ENCODE measurements at regions not wholly inside any gene's neighbourhood (a gene's known extent, or its start where the extent isn't known, plus 50 kb on each side); places are given as distances from the start of the nearest gene placed in this dataset.

- TF ChIP-seq CTCF (IDR thresholded peaks at IDR 0.05) (no peak), POLR2A (IDR thresholded peaks at IDR 0.05) (no peak)
- Histone ChIP-seq H3K27me3 (no peaks in the 10 kb centered on the region), H3K9me3 (no peaks in the 10 kb centered on the region), H3K36me3 (no peaks in the 10 kb centered on the region), H3K27ac (no peak overlapping the region), H3K4me1 (no peaks in the 10 kb centered on the region), H3K4me3 (no peak overlapping the region)
- intact Hi-C loops (cut with DNase I; ENCODE audit: low total_unique reads): no loop called here
- no peak for DNase-seq
These were observed 471.3 kb downstream of the TMEM232 start for GRCh38 chr5:110255194-110255593.

GRCh38 chr5:110256298-110256697 is 470.2 kb downstream of the TMEM232 start:
- Histone ChIP-seq H3K4me1 (no peaks in the 10 kb centered on the region), H3K27ac (no peak overlapping the region), H3K4me3 (no peak overlapping the region), H3K36me3 (no peaks in the 10 kb centered on the region), H3K9me3 (no peaks in the 10 kb centered on the region), H3K27me3 (no peaks in the 10 kb centered on the region)
- intact Hi-C loops (cut with DNase I; ENCODE audit: low total_unique reads): no loop called here
- DNase-seq: no peak
- TF ChIP-seq CTCF (IDR thresholded peaks at IDR 0.05) (no peak), POLR2A (IDR thresholded peaks at IDR 0.05) (no peak)

- H3K27ac ChIP-seq: no peak overlapping the region
- H3K27me3 ChIP-seq: no peaks in the 10 kb centered on the region
- H3K36me3 ChIP-seq: no peaks in the 10 kb centered on the region
- H3K4me3 ChIP-seq: no peak overlapping the region
- no peak for TF ChIP-seq POLR2A (IDR thresholded peaks at IDR 0.05)
- TF ChIP-seq CTCF (IDR thresholded peaks at IDR 0.05): no peak
- DNase-seq: no peak
- H3K4me1 ChIP-seq: no peaks in the 10 kb centered on the region
- intact Hi-C loops (cut with DNase I; ENCODE audit: low total_unique reads): no loop called here
- no peaks in the 10 kb centered on the region for H3K9me3 ChIP-seq
These were observed 468.5 kb downstream of the TMEM232 start for GRCh38 chr5:110257971-110258370.

GRCh38 chr5:110258460-110259216 is 467.8 kb downstream of the TMEM232 start:
- H3K4me1 ChIP-seq: no peaks in the 10 kb centered on the region
- no peaks in the 10 kb centered on the region for H3K36me3 ChIP-seq
- no peak overlapping the region for H3K27ac ChIP-seq
- H3K4me3 ChIP-seq: no peak overlapping the region
- no peak for TF ChIP-seq CTCF (IDR thresholded peaks at IDR 0.05)
- no peak for TF ChIP-seq POLR2A (IDR thresholded peaks at IDR 0.05)
- H3K27me3 ChIP-seq: no peaks in the 10 kb centered on the region
- intact Hi-C loops (cut with DNase I; ENCODE audit: low total_unique reads): no loop called here
- no peaks in the 10 kb centered on the region for H3K9me3 ChIP-seq
- DNase-seq: no peak

- no peaks in the 10 kb centered on the region for H3K36me3 ChIP-seq
- H3K27ac ChIP-seq: peak overlapping the region; percentile 10 to 36
- no peaks in the 10 kb centered on the region for H3K27me3 ChIP-seq
- no peaks in the 10 kb centered on the region for H3K9me3 ChIP-seq
- no peak overlapping the region for H3K4me3 ChIP-seq
- peaks cover 0 to 3% of the 10 kb centered on the region in 2 donors for H3K4me1 ChIP-seq
- DNase-seq: peak; percentile 16 to 24
- TF ChIP-seq CTCF (IDR thresholded peaks at IDR 0.05): no peak
- TF ChIP-seq POLR2A (IDR thresholded peaks at IDR 0.05): no peak
- intact Hi-C loops (cut with DNase I; ENCODE audit: low total_unique reads): no loop called here
These were observed 463.7 kb downstream of the TMEM232 start for GRCh38 chr5:110262749-110263148.

Measured in uterus (tissue), 3 donors.